Muscle of leg (tissue), 3 donors: ENCODE measurements at regions not wholly inside any gene's neighbourhood (a gene's known extent, or its start where the extent isn't known, plus 50 kb on each side); places are given as distances from the start of the nearest gene placed in this dataset.

Experiments used
- DNase-seq: peaks from one replicate; pipeline ENCODE4 v3.0.0; 2013
- H3K27ac ChIP-seq: one replicate; pipeline ENCODE4 v1.5.1; 2013; ENCODE audit warnings: mild to moderate bottlenecking, low read length, control low read depth
- H3K27me3 ChIP-seq: one replicate; pipeline ENCODE4 v1.6.1; 2013; ENCODE audit warnings: low read length; ENCODE audit not compliant: control insufficient read depth, insufficient read depth
- H3K36me3 ChIP-seq: one replicate; pipeline ENCODE4 v1.6.1; 2013; ENCODE audit warnings: low read length; ENCODE audit not compliant: control insufficient read depth, insufficient read depth
- H3K4me1 ChIP-seq: one replicate; pipeline ENCODE4 v1.6.1; 2013; ENCODE audit warnings: low read length; ENCODE audit not compliant: control insufficient read depth, insufficient read depth
- H3K4me3 ChIP-seq: one replicate; pipeline ENCODE4 v1.5.1; 2013; ENCODE audit warnings: low read length, control low read depth
- H3K9me3 ChIP-seq: replicated peaks from 2 replicates; pipeline ENCODE4 v1.6.1; 2013; ENCODE audit warnings: low read depth, low read length; ENCODE audit not compliant: control insufficient read depth
- WGBS: methylation state at CpG from one replicate; pipeline ENCODE4 v1.1.5; 2013; ENCODE audit warnings: missing lambda C conversion rate; ENCODE audit not compliant: insufficient coverage; 5-methylcytosine and 5-hydroxymethylcytosine counted together

- DNase-seq = no peak
- Histone ChIP-seq H3K9me3 (no peaks in the 10 kb centered on the region), H3K4me3 (no peak overlapping the region), H3K27me3 (peaks cover 2% of the 10 kb centered on the region), H3K36me3 (no peaks in the 10 kb centered on the region), H3K27ac (no peak overlapping the region), H3K4me1 (no peaks in the 10 kb centered on the region)
- 90% methylated on average over 2 of the region's 4 CpGs for WGBS
Measured at GRCh38 chr3:13963137-13963886, 83.4 kb upstream of the WNT7A start.

- H3K9me3 ChIP-seq = no peaks in the 10 kb centered on the region
- H3K27me3 ChIP-seq = no peaks in the 10 kb centered on the region
- 69% methylated on average over 6 of the region's 11 CpGs for WGBS
- no peak overlapping the region for H3K27ac ChIP-seq
- no peaks in the 10 kb centered on the region for H3K36me3 ChIP-seq
- no peak overlapping the region for H3K4me3 ChIP-seq
- DNase-seq = no peak
- no peaks in the 10 kb centered on the region for H3K4me1 ChIP-seq
Measured at GRCh38 chr3:13954741-13955483, 75.0 kb upstream of the WNT7A start.

GRCh38 chr3:13954266-13954665 lies 74.4 kb upstream of the WNT7A start:
- no peaks in the 10 kb centered on the region for H3K27me3 ChIP-seq
- no peaks in the 10 kb centered on the region for H3K4me1 ChIP-seq
- no peak overlapping the region for H3K27ac ChIP-seq
- 81% methylated on average over 3 of the region's 4 CpGs for WGBS
- H3K36me3 ChIP-seq = no peaks in the 10 kb centered on the region
- no peak for DNase-seq
- H3K4me3 ChIP-seq = no peak overlapping the region
- H3K9me3 ChIP-seq = no peaks in the 10 kb centered on the region

GRCh38 chr3:13951184-13951583 lies 71.3 kb upstream of the WNT7A start:
- H3K27me3 ChIP-seq = peaks cover 8% of the 10 kb centered on the region
- H3K4me3 ChIP-seq = no peak overlapping the region
- no peaks in the 10 kb centered on the region for H3K36me3 ChIP-seq
- no peak for DNase-seq
- no peaks in the 10 kb centered on the region for H3K4me1 ChIP-seq
- H3K27ac ChIP-seq = no peak overlapping the region
- peaks cover 2% of the 10 kb centered on the region for H3K9me3 ChIP-seq
- no CpG with 5 or more reads among the region's 1 CpG for WGBS

- Histone ChIP-seq H3K36me3 (no peaks in the 10 kb centered on the region), H3K4me1 (no peaks in the 10 kb centered on the region), H3K27me3 (peaks cover 8% of the 10 kb centered on the region), H3K9me3 (peaks cover 2% of the 10 kb centered on the region), H3K27ac (no peak overlapping the region), H3K4me3 (no peak overlapping the region)
- WGBS = 0% methylated on average over 1 of the region's 1 CpG
- no peak for DNase-seq
Measured at GRCh38 chr3:13950042-13950441, 70.2 kb upstream of the WNT7A start.

- DNase-seq = no peak
Measured at GRCh38 chr3:13947912-13948311, 68.0 kb upstream of the WNT7A start.

GRCh38 chr3:13939206-13939605 lies 59.3 kb upstream of the WNT7A start:
- H3K27ac ChIP-seq = no peak overlapping the region

More at GRCh38 chr3:13947912-13948311, 68.0 kb upstream of the WNT7A start:
- WGBS = 14% methylated on average over 6 of the region's 8 CpGs
- Histone ChIP-seq H3K4me3 (no peak overlapping the region), H3K36me3 (no peaks in the 10 kb centered on the region), H3K4me1 (no peaks in the 10 kb centered on the region), H3K27me3 (peaks cover 8% of the 10 kb centered on the region), H3K27ac (no peak overlapping the region), H3K9me3 (peaks cover 2% of the 10 kb centered on the region)

GRCh38 chr3:13937131-13937530 lies 57.3 kb upstream of the WNT7A start:
- H3K27ac ChIP-seq = no peak overlapping the region
- H3K27me3 ChIP-seq = peaks cover 11% of the 10 kb centered on the region
- no peak for DNase-seq
- 74% methylated on average over 5 of the region's 5 CpGs for WGBS
- peaks cover 5% of the 10 kb centered on the region for H3K9me3 ChIP-seq
- H3K4me1 ChIP-seq = peaks cover 4% of the 10 kb centered on the region
- H3K36me3 ChIP-seq = no peaks in the 10 kb centered on the region
- no peak overlapping the region for H3K4me3 ChIP-seq

More at GRCh38 chr3:13939206-13939605, 59.3 kb upstream of the WNT7A start:
- no peaks in the 10 kb centered on the region for H3K36me3 ChIP-seq
- H3K27me3 ChIP-seq = no peaks in the 10 kb centered on the region
- H3K9me3 ChIP-seq = no peaks in the 10 kb centered on the region
- H3K4me1 ChIP-seq = no peaks in the 10 kb centered on the region
- no peak overlapping the region for H3K4me3 ChIP-seq
- no CpG with 5 or more reads among the region's 4 CpGs for WGBS
- DNase-seq = no peak

- Histone ChIP-seq H3K9me3 (peaks cover 5% of the 10 kb centered on the region), H3K27me3 (peaks cover 11% of the 10 kb centered on the region), H3K4me1 (peaks cover 4% of the 10 kb centered on the region), H3K4me3 (no peak overlapping the region), H3K27ac (no peak overlapping the region), H3K36me3 (no peaks in the 10 kb centered on the region)
- 58% methylated on average over 7 of the region's 7 CpGs for WGBS
- DNase-seq = no peak
Measured at GRCh38 chr3:13935494-13936094, 55.7 kb upstream of the WNT7A start.

GRCh38 chr3:13934813-13935212 lies 54.9 kb upstream of the WNT7A start:
- H3K9me3 ChIP-seq = peaks cover 5% of the 10 kb centered on the region
- peaks cover 11% of the 10 kb centered on the region for H3K27me3 ChIP-seq
- WGBS = 91% methylated on average over 8 of the region's 9 CpGs
- no peak for DNase-seq
- peaks cover 4% of the 10 kb centered on the region for H3K4me1 ChIP-seq
- H3K27ac ChIP-seq = no peak overlapping the region
- no peaks in the 10 kb centered on the region for H3K36me3 ChIP-seq
- no peak overlapping the region for H3K4me3 ChIP-seq
